HepG2 (cell line): ENCODE measurements at regions not wholly inside any gene's neighbourhood (a gene's known extent, or its start where the extent isn't known, plus 50 kb on each side); places are given as distances from the start of the nearest gene placed in this dataset.

Experiments used
- ATAC-seq: fragments of 200-7000 bp; cut with Tn5 transposase; 3 replicates; pipeline ENCODE4 v1.9.1; 2020; ENCODE audit warnings: mild to moderate bottlenecking, moderate library complexity
- BruUV-seq: library from RNA; stranded (reverse); fragments of 400-500 nt; replicated peaks from 2 replicates; lab custom pipeline; 2021; lab: Mats Ljungman, UMichigan
- CTCF ChIA-PET: fragments of 300-600 bp; formaldehyde crosslinking; extraction: SDS; loops from one replicate; lab custom pipeline; 2021; ENCODE audit warnings: low total read pairs, inconsistent platforms, low intra/inter-chr PET ratio; lab: Yijun Ruan, JAX
- POLR2A ChIA-PET: fragments of 350-600 bp; sonication (Branson Sonifier 250); formaldehyde crosslinking; loops from one replicate; lab custom pipeline; 2020; ENCODE audit warnings: antibody characterized with exemption, inconsistent platforms; lab: Yijun Ruan, JAX
- DNase-seq: peaks from one replicate; pipeline ENCODE4 v3.0.0-alpha.2; 2015; ENCODE audit warnings: low spot score
- FAIRE-seq: peaks from 3 replicates; lab custom pipeline; 2011; peaks lifted over from hg19 to GRCh38; lab: Jason Lieb, UNC
- H2AFZ ChIP-seq: one replicate; pipeline ENCODE4 v1.6.1; 2011; ENCODE audit warnings: low read length, inconsistent platforms
- H3K27ac ChIP-seq: fragments of 300-600 bp; 3 replicates; pipeline ENCODE4 v1.8.0; 2011; ENCODE audit warnings: mixed run types, mild to moderate bottlenecking, mixed read lengths, low read length, inconsistent platforms; ENCODE audit not compliant: insufficient read depth; ENCODE audit errors: extremely low read length
- H3K27me3 ChIP-seq, 2 experiments: fragments of 200-600 bp in 1 of 2; 2 replicates in 1 of 2; 3 replicates in 1 of 2; pipeline versions ENCODE4 v1.6.0 to v1.8.0; 2011; ENCODE audit warnings: low read length in 2 of 2, mild to moderate bottlenecking in 2 of 2, moderate library complexity in 2 of 2, inconsistent platforms in 1 of 2; ENCODE audit not compliant: insufficient read depth in 2 of 2, control insufficient read depth in 1 of 2
- H3K36me3 ChIP-seq, 2 experiments: fragments of 200-600 bp in 1 of 2; replicated peaks in 1 of 2; 2 replicates in 1 of 2; 3 replicates in 1 of 2; pipeline versions ENCODE4 v1.5.1 to v1.8.0; 2011; ENCODE audit warnings: low read length in 2 of 2, inconsistent platforms in 1 of 2; ENCODE audit not compliant: insufficient read depth in 2 of 2, control insufficient read depth in 1 of 2
- H3K4me1 ChIP-seq: 2 replicates; pipeline ENCODE4 v1.5.1; 2012; ENCODE audit warnings: low read length, inconsistent platforms; ENCODE audit not compliant: insufficient read depth
- H3K4me2 ChIP-seq: 2 replicates; pipeline ENCODE4 v1.6.0; 2011; ENCODE audit warnings: low read depth, low read length, inconsistent platforms
- H3K4me3 ChIP-seq, 3 experiments: fragments of 200-600 bp in 1 of 3; sonication (generic), shearing (Covaris generic) in 1 of 3; replicated peaks in 1 of 3; 2 replicates each; pipeline ENCODE4 v1.5.1; 2011 to 2016; ENCODE audit warnings: low read length in 3 of 3, inconsistent platforms in 2 of 3, low read depth in 2 of 3, mild to moderate bottlenecking in 2 of 3, control low read depth in 1 of 3, mixed read lengths in 1 of 3; ENCODE audit not compliant: insufficient read depth in 1 of 3
- H3K79me2 ChIP-seq: one replicate; pipeline ENCODE4 v1.6.1; 2011; ENCODE audit warnings: low read length, inconsistent platforms; ENCODE audit not compliant: insufficient read depth
- H3K9ac ChIP-seq: 2 replicates; pipeline ENCODE4 v1.6.0; 2011; ENCODE audit warnings: mild to moderate bottlenecking, low read depth, low read length, inconsistent platforms; ENCODE audit not compliant: insufficient read depth
- H3K9me3 ChIP-seq: 2 replicates; pipeline ENCODE4 v1.5.1; 2012; ENCODE audit warnings: mild to moderate bottlenecking, low read length
- H4K20me1 ChIP-seq: 2 replicates; pipeline ENCODE4 v1.6.0; 2011; ENCODE audit warnings: inconsistent platforms, mild to moderate bottlenecking, low read length, moderate library complexity; ENCODE audit not compliant: insufficient read depth
- ATM ChIP-seq: fragments of 450-650 bp; IDR thresholded peaks from 2 replicates; pipeline ENCODE4 v1.7.1; 2017; ENCODE audit warnings: mild to moderate bottlenecking, borderline replicate concordance
- EP300 ChIP-seq, 3 experiments: sonication (generic) in 1 of 3; formaldehyde crosslinking in 1 of 3; IDR thresholded peaks; 2 replicates each; pipeline versions ENCODE4 v1.5.1 to v1.6.1; 2011 to 2020; ENCODE audit warnings: low read depth in 2 of 3, low read length in 2 of 3, borderline replicate concordance in 1 of 3, improper control_type of control experiment in 1 of 3, mild to moderate bottlenecking in 1 of 3, missing genetic modification reagents in 1 of 3, moderate library complexity in 1 of 3
- FOXA1 ChIP-seq, 2 experiments: fragments of 450-650 bp in 1 of 2; sonication (generic) in 1 of 2; formaldehyde crosslinking in 1 of 2; IDR thresholded peaks; 2 replicates each; pipeline versions ENCODE4 v1.4.0 to v1.6.1; 2016 to 2020; ENCODE audit warnings: missing genetic modification reagents in 1 of 2
- FOXA3 ChIP-seq: IDR thresholded peaks from 2 replicates; pipeline ENCODE4 v1.6.1; 2016; ENCODE audit warnings: missing genetic modification reagents, missing compliant biosample characterization
- FOXK1 ChIP-seq: sonication (generic); formaldehyde crosslinking; IDR thresholded peaks from 2 replicates; pipeline ENCODE4 v1.4.0; 2020; ENCODE audit warnings: low read depth, missing genetic modification reagents, borderline replicate concordance
- FOXP1 ChIP-seq, 2 experiments: fragments of 450-650 bp in 1 of 2; IDR thresholded peaks; 2 replicates each; pipeline ENCODE4 v1.6.1; 2017 to 2018; ENCODE audit warnings: antibody characterized with exemption in 1 of 2
- JDP2 ChIP-seq: sonication (generic); formaldehyde crosslinking; IDR thresholded peaks from 2 replicates; pipeline ENCODE4 v1.8.1; 2022; ENCODE audit warnings: missing genetic modification reagents, borderline replicate concordance
- MYC ChIP-seq: sonication (generic); formaldehyde crosslinking; IDR thresholded peaks from 2 replicates; pipeline ENCODE4 v1.9.0; 2021; ENCODE audit warnings: missing genetic modification reagents, borderline replicate concordance
- NR1H2 ChIP-seq: sonication (generic); formaldehyde crosslinking; IDR thresholded peaks from 2 replicates; pipeline ENCODE4 v1.8.1; 2022; ENCODE audit warnings: low read depth, missing genetic modification reagents, borderline replicate concordance
- REL ChIP-seq: sonication (generic); formaldehyde crosslinking; conservative IDR thresholded peaks from 2 replicates; pipeline ENCODE4 v1.8.0; 2022; ENCODE audit warnings: mild to moderate bottlenecking, missing genetic modification reagents, moderate library complexity
- SOX13 ChIP-seq, 3 experiments: fragments of 450-650 bp in 1 of 3; sonication (generic) in 1 of 3; formaldehyde crosslinking in 1 of 3; IDR thresholded peaks in 2 of 3; conservative IDR thresholded peaks in 1 of 3; 2 replicates each; pipeline versions ENCODE4 v1.5.0 to v1.6.1; 2016 to 2020; ENCODE audit warnings: antibody characterized with exemption in 1 of 3, mild to moderate bottlenecking in 1 of 3, missing compliant biosample characterization in 1 of 3, missing genetic modification reagents in 1 of 3, moderate library complexity in 1 of 3
- ZFP41 ChIP-seq: sonication (generic); formaldehyde crosslinking; IDR thresholded peaks from 2 replicates; pipeline ENCODE4 v1.4.0; 2020; ENCODE audit warnings: mild to moderate bottlenecking, missing genetic modification reagents, borderline replicate concordance
- ZNF17 ChIP-seq: sonication (generic); formaldehyde crosslinking; IDR thresholded peaks from 2 replicates; pipeline ENCODE4 v1.5.0; 2020; ENCODE audit warnings: mild to moderate bottlenecking, missing genetic modification reagents
- ZNF772 ChIP-seq: sonication (generic); formaldehyde crosslinking; IDR thresholded peaks from 2 replicates; pipeline ENCODE4 v1.5.0; 2020; ENCODE audit warnings: mild to moderate bottlenecking, missing genetic modification reagents
- ZNF839 ChIP-seq: sonication (generic); formaldehyde crosslinking; IDR thresholded peaks from 2 replicates; pipeline ENCODE4 v1.4.0; 2020; ENCODE audit warnings: missing genetic modification reagents, mild to moderate bottlenecking, borderline replicate concordance
- WGBS: methylation state at CpG from one replicate; pipeline ENCODE4 v1.1.6; 2017; ENCODE audit warnings: low lambda C conversion rate; 5-methylcytosine and 5-hydroxymethylcytosine counted together
- in situ Hi-C: cut with HindIII; loops from 2 replicates; pipeline ENCODE4 v1.10.0; 2017; ENCODE audit warnings: low pct_unique_long_range_greater_than_20kb; ENCODE audit not compliant: extremely low pct_ligation_motif_present
- intact Hi-C: fragments of 100-400 bp; cut with micrococcal nuclease; formaldehyde crosslinking; loops from one replicate; pipeline ENCODE4 v1.10.0; 2022; ENCODE audit not compliant: unreplicated experiment
- TF ChIP-seq, protein P1 (sequence below): fragments of 450-650 bp; IDR thresholded peaks from 2 replicates; pipeline ENCODE4 v1.6.1; 2016
- TF ChIP-seq, protein P2 (sequence below): sonication (generic); formaldehyde crosslinking; IDR thresholded peaks from 2 replicates; pipeline ENCODE4 v1.5.1; 2020; ENCODE audit warnings: mild to moderate bottlenecking, missing genetic modification reagents, moderate library complexity

DNA sequence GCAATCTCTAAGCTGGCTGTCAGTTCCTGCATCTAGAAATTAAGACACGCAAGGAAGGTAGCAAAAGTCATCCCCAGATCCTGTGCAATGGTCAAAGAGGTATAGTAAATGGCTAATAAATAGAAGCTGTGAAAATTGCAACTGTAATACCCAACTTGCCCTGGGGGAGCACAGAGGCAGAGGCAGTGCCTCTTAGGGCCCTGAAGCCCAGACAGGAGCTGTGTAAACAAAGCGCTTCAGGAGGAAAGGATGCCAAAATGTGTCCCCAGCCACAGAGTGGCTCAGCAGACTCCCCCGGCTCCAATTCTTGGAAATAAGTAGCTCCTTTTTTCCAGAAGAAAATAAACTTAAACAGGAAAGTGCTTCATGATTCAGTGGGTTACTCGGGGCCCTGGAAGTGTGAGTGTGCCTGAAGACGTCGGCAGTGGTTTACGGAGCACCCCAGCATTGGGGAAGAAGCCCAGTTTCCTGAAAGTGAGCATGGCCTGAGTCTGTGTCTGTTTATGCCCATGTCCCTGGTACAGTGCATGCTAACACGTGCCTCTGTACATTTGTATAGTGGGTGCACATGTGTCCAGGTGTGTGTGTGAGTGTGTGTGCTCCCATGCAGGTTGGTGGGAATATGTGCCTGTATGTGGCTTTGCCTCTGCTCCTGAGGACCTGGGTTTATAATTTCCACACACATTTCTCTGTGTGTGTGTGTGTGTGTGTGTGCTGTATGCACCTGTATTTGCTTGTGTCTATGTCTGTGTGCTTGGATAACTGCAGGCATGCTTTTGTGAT, 246.7 kb downstream of the MAFB start:
- in situ Hi-C loops, result no loop called here
- TF ChIP-seq, protein P1, sequence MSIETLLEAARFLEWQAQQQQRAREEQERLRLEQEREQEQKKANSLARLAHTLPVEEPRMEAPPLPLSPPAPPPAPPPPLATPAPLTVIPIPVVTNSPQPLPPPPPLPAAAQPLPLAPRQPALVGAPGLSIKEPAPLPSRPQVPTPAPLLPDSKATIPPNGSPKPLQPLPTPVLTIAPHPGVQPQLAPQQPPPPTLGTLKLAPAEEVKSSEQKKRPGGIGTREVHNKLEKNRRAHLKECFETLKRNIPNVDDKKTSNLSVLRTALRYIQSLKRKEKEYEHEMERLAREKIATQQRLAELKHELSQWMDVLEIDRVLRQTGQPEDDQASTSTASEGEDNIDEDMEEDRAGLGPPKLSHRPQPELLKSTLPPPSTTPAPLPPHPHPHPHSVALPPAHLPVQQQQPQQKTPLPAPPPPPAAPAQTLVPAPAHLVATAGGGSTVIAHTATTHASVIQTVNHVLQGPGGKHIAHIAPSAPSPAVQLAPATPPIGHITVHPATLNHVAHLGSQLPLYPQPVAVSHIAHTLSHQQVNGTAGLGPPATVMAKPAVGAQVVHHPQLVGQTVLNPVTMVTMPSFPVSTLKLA, result peak; percentile 99
- TF ChIP-seq FOXA1 (IDR thresholded peaks at IDR 0.05), result no peak
- peak; percentile 57; the same call in 1 of the 2 replicates for TF ChIP-seq FOXA1 (CRISPR knock-in tag; IDR thresholded peaks at IDR 0.05)
- TF ChIP-seq FOXK1 (CRISPR knock-in tag), result no peak
- no peak for TF ChIP-seq NR1H2
- no peak for TF ChIP-seq JDP2 (CRISPR knock-in tag)
- TF ChIP-seq REL (CRISPR knock-in tag), result no peak
- TF ChIP-seq FOXA3 (CRISPR knock-in tag), result 0 out of 2 replicates have a peak, but pooled peaks have one; percentile 10
- no peak for TF ChIP-seq MYC (CRISPR knock-in tag)
- no peak for TF ChIP-seq ZFP41 (CRISPR knock-in tag)
- TF ChIP-seq ATM, result no peak
- no peak for TF ChIP-seq ZNF772 (CRISPR knock-in tag)
- TF ChIP-seq FOXP1 (IDR thresholded peaks at IDR 0.05), result no peak
- no peak for TF ChIP-seq FOXP1 (CRISPR knock-in tag; IDR thresholded peaks at IDR 0.05)
- no peak for TF ChIP-seq SOX13 (IDR thresholded peaks at IDR 0.05)
- TF ChIP-seq SOX13 (CRISPR knock-in tag; conservative IDR thresholded peaks at IDR 0.05 in 1 of 2, IDR thresholded peaks at IDR 0.05 in 1 of 2), result no peak
- TF ChIP-seq ZNF839 (CRISPR knock-in tag), result no peak
- TF ChIP-seq ZNF17 (CRISPR knock-in tag), result no peak
- TF ChIP-seq EP300 (IDR thresholded peaks at IDR 0.05; ENCODE audit: low read depth in 2 of 2, low read length in 2 of 2), result no peak
- no peak for TF ChIP-seq EP300 (CRISPR knock-in tag; IDR thresholded peaks at IDR 0.05; ENCODE audit: borderline replicate concordance)
- TF ChIP-seq, protein P2, sequence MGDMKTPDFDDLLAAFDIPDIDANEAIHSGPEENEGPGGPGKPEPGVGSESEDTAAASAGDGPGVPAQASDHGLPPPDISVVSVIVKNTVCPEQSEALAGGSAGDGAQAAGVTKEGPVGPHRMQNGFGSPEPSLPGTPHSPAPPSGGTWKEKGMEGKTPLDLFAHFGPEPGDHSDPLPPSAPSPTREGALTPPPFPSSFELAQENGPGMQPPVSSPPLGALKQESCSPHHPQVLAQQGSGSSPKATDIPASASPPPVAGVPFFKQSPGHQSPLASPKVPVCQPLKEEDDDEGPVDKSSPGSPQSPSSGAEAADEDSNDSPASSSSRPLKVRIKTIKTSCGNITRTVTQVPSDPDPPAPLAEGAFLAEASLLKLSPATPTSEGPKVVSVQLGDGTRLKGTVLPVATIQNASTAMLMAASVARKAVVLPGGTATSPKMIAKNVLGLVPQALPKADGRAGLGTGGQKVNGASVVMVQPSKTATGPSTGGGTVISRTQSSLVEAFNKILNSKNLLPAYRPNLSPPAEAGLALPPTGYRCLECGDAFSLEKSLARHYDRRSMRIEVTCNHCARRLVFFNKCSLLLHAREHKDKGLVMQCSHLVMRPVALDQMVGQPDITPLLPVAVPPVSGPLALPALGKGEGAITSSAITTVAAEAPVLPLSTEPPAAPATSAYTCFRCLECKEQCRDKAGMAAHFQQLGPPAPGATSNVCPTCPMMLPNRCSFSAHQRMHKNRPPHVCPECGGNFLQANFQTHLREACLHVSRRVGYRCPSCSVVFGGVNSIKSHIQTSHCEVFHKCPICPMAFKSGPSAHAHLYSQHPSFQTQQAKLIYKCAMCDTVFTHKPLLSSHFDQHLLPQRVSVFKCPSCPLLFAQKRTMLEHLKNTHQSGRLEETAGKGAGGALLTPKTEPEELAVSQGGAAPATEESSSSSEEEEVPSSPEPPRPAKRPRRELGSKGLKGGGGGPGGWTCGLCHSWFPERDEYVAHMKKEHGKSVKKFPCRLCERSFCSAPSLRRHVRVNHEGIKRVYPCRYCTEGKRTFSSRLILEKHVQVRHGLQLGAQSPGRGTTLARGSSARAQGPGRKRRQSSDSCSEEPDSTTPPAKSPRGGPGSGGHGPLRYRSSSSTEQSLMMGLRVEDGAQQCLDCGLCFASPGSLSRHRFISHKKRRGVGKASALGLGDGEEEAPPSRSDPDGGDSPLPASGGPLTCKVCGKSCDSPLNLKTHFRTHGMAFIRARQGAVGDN (CRISPR knock-in tag), result no peak
- TF ChIP-seq, all 625 proteins: peak for 3

More for the DNA sequence above, 246.7 kb downstream of the MAFB start:
- BruUV-seq, result no TSS peak
- ChIA-PET POLR2A (no interaction called here), CTCF (no interaction called here)
- Histone ChIP-seq H4K20me1 (no peaks in the 10 kb centered on the region), H3K4me3 (no peak overlapping the region), H3K4me1 (no peaks in the 10 kb centered on the region), H3K27me3 (no peaks in the 10 kb centered on the region), H3K36me3 (no peaks in the 10 kb centered on the region), H3K9me3 (no peaks in the 10 kb centered on the region), H3K4me2 (no peak overlapping the region), H3K9ac (no peak overlapping the region), H3K27ac (no peak overlapping the region), H2AFZ (no peak overlapping the region), H3K79me2 (no peaks in the 10 kb centered on the region)
- no peak for DNase-seq
- intact Hi-C loops, result no loop called here
- 56% methylated on average over 8 of the region's 8 CpGs for WGBS
- peak; percentile 84 for ATAC-seq
- FAIRE-seq, result no peak
